Upper lobe of left lung (tissue), 4 donors: ENCODE measurements at regions not wholly inside any gene's neighbourhood (a gene's known extent, or its start where the extent isn't known, plus 50 kb on each side); places are given as distances from the start of the nearest gene placed in this dataset.
"Not testable (repeated sequence)": the region's sequence is repeated elsewhere in the genome, so short reads cannot be mapped to it uniquely, and the experiment has no call there.

Source experiments
- EP300 ChIP-seq, 4 donors: sonication (generic); formaldehyde crosslinking; IDR thresholded peaks; one replicate each; pipeline ENCODE4 v1.5.1; 2017; ENCODE audit warnings: antibody characterized with exemption in 4 of 4, control low read depth in 2 of 4
- POLR2A ChIP-seq, 4 donors: fragments of 450-650 bp; IDR thresholded peaks; one replicate each; pipeline ENCODE4 v1.5.1; 2016 to 2017; ENCODE audit warnings: antibody characterized with exemption in 4 of 4, mild to moderate bottlenecking in 2 of 4
- TF ChIP-seq, protein P1 (sequence below), 6 experiments: fragments of 450-650 bp in 4 of 6; fragments of 200-600 bp in 2 of 6; sonication (generic) in 2 of 6; IDR thresholded peaks; one replicate each; pipeline ENCODE4 v1.5.1; 2016 to 2019; ENCODE audit warnings: antibody characterized with exemption in 6 of 6

DNA sequence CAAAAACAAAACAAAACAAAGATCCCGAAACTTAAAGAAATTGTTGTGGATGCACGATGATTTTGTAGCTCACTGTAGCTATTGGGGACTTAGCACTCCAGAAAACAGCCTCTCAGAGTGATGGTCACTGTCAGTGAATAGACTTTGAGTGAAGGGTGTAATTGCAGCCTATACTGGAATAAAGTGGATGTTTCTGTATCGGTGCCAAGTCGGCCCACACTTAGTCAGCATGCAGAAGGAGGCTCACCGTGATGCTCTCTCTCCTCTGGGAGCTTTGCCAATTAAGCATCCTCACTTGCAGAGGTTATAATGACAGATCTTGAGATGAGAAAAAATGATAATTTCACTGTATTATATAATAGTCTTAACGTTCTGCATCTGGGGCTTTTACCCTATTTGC, 67.5 kb upstream of the SEC22B start:
- TF ChIP-seq, protein P1, sequence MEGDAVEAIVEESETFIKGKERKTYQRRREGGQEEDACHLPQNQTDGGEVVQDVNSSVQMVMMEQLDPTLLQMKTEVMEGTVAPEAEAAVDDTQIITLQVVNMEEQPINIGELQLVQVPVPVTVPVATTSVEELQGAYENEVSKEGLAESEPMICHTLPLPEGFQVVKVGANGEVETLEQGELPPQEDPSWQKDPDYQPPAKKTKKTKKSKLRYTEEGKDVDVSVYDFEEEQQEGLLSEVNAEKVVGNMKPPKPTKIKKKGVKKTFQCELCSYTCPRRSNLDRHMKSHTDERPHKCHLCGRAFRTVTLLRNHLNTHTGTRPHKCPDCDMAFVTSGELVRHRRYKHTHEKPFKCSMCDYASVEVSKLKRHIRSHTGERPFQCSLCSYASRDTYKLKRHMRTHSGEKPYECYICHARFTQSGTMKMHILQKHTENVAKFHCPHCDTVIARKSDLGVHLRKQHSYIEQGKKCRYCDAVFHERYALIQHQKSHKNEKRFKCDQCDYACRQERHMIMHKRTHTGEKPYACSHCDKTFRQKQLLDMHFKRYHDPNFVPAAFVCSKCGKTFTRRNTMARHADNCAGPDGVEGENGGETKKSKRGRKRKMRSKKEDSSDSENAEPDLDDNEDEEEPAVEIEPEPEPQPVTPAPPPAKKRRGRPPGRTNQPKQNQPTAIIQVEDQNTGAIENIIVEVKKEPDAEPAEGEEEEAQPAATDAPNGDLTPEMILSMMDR (IDR thresholded peaks at IDR 0.05), result not testable (repeated sequence)
- not testable (repeated sequence) for TF ChIP-seq POLR2A, EP300 (IDR thresholded peaks at IDR 0.05)
